Panc1 (cell line): ENCODE measurements at regions not wholly inside any gene's neighbourhood (a gene's known extent, or its start where the extent isn't known, plus 50 kb on each side); places are given as distances from the start of the nearest gene placed in this dataset.

ENCODE experiments used
- ATAC-seq: fragments of 200-7000 bp; cut with Tn5 transposase; 2 replicates; pipeline ENCODE4 v1.9.1; 2020; ENCODE audit warnings: mild to moderate bottlenecking, moderate library complexity
- BruUV-seq: library from RNA; stranded (reverse); fragments of 400-500 nt; replicated peaks from 2 replicates; lab custom pipeline; 2021; lab: Mats Ljungman, UMichigan
- CTCF ChIA-PET: fragments of 300-600 bp; sonication (Branson Sonifier 250); formaldehyde crosslinking; loops from one replicate; lab custom pipeline; 2022; ENCODE audit warnings: antibody characterized with exemption; lab: Charles Lee
- POLR2A ChIA-PET: fragments of 300-600 bp; sonication (Branson Sonifier 250); formaldehyde crosslinking; loops from one replicate; lab custom pipeline; 2022; ENCODE audit warnings: antibody characterized with exemption; lab: Charles Lee
- DNase-seq: peaks from one replicate; pipeline ENCODE4 v3.0.0-alpha.2; 2010; ENCODE audit warnings: low read depth, low spot score
- H3K27ac ChIP-seq: 2 replicates; pipeline ENCODE4 v1.5.1; 2011; ENCODE audit warnings: mild to moderate bottlenecking, low read length, inconsistent platforms
- H3K27me3 ChIP-seq: fragments of 200-500 bp; sonication (Bioruptor generic); 2 replicates; pipeline ENCODE4 v1.6.0; 2014; ENCODE audit warnings: low read length, inconsistent platforms; ENCODE audit not compliant: control insufficient read depth, insufficient read depth
- H3K36me3 ChIP-seq: fragments of 200-500 bp; sonication (Bioruptor generic); 2 replicates; pipeline ENCODE4 v1.5.1; 2014; ENCODE audit warnings: inconsistent platforms, mild to moderate bottlenecking, low read length, moderate library complexity; ENCODE audit not compliant: control insufficient read depth, insufficient read depth
- H3K4me1 ChIP-seq: 2 replicates; pipeline ENCODE4 v1.5.1; 2011; ENCODE audit warnings: inconsistent platforms, mild to moderate bottlenecking, low read length, moderate library complexity; ENCODE audit not compliant: control insufficient read depth, insufficient read depth
- H3K4me3 ChIP-seq, 2 experiments: 2 replicates each; pipeline ENCODE4 v1.5.1; 2011 to 2012; ENCODE audit warnings: low read depth in 2 of 2, low read length in 2 of 2, mild to moderate bottlenecking in 2 of 2, inconsistent platforms in 1 of 2, moderate library complexity in 1 of 2
- H3K9me3 ChIP-seq: fragments of 200-500 bp; sonication (Bioruptor generic); 2 replicates; pipeline ENCODE4 v1.5.1; 2014; ENCODE audit warnings: low read depth, mild to moderate bottlenecking, inconsistent platforms, low read length, moderate library complexity; ENCODE audit not compliant: control insufficient read depth, insufficient read depth
- CTCF ChIP-seq: fragments of 450-650 bp; IDR thresholded peaks from 2 replicates; pipeline ENCODE4 v1.5.1; 2017; ENCODE audit warnings: mild to moderate bottlenecking
- REST ChIP-seq, 2 experiments: IDR thresholded peaks; 2 replicates each; pipeline ENCODE4 v1.6.1; 2011 to 2012; ENCODE audit warnings: low read depth in 2 of 2, control low read depth in 1 of 2, low read length in 1 of 2, mild to moderate bottlenecking in 1 of 2, moderate library complexity in 1 of 2; ENCODE audit not compliant: insufficient read depth in 1 of 2
- SIN3A ChIP-seq: IDR thresholded peaks from 2 replicates; pipeline ENCODE4 v1.6.1; 2012; ENCODE audit warnings: low read depth, mild to moderate bottlenecking, low read length, moderate library complexity, borderline replicate concordance; ENCODE audit not compliant: insufficient read depth
- TCF7L2 ChIP-seq: IDR thresholded peaks from 2 replicates; pipeline ENCODE4 v1.6.1; 2011; ENCODE audit warnings: mild to moderate bottlenecking, low read depth, low read length, inconsistent platforms
- in situ Hi-C: cut with HindIII; loops from 2 replicates; pipeline ENCODE4 v1.10.0; 2016; ENCODE audit warnings: low sequenced_read_pairs, low pct_unique_long_range_greater_than_20kb
- intact Hi-C: fragments of 100-400 bp; cut with micrococcal nuclease; formaldehyde crosslinking; loops from one replicate; pipeline ENCODE4 v1.10.0; 2022; ENCODE audit not compliant: unreplicated experiment

- intact Hi-C loops (no loop called here), in situ Hi-C loops (no loop called here)
- DNase-seq (no peak), ATAC-seq (no peak)
- H3K36me3 ChIP-seq, result no peaks in the 10 kb centered on the region
- no TSS peak for BruUV-seq
- no peak for TF ChIP-seq CTCF
- no peak for TF ChIP-seq SIN3A
- no peak for TF ChIP-seq TCF7L2
- TF ChIP-seq REST (IDR thresholded peaks at IDR 0.05; ENCODE audit: insufficient read depth in 1 of 2, low read depth in 2 of 2, low read length in 1 of 2), result no peak
- H3K27ac ChIP-seq, result no peak overlapping the region
- no peaks in the 10 kb centered on the region for H3K9me3 ChIP-seq
- H3K4me1 ChIP-seq, result no peaks in the 10 kb centered on the region
- H3K27me3 ChIP-seq, result no peaks in the 10 kb centered on the region
- POLR2A ChIA-PET, result no interaction called here
- H3K4me3 ChIP-seq, result no peak overlapping the region
- CTCF ChIA-PET, result no interaction called here
Measured at GRCh38 chr3:117314441-117315150, 605.0 kb downstream of the TUSC7 start.

GRCh38 chr3:117322866-117323265 is 613.3 kb downstream of the TUSC7 start:
- Histone ChIP-seq H3K4me1 (no peaks in the 10 kb centered on the region), H3K36me3 (no peaks in the 10 kb centered on the region), H3K9me3 (0 out of 2 replicates have a peak, but pooled peaks cover 5% of the 10 kb centered on the region), H3K4me3 (no peak overlapping the region), H3K27me3 (no peaks in the 10 kb centered on the region), H3K27ac (no peak overlapping the region)
- in situ Hi-C loops (no loop called here), intact Hi-C loops (no loop called here)
- no TSS peak for BruUV-seq
- ChIA-PET CTCF (no interaction called here), POLR2A (no interaction called here)
- no peak for DNase-seq
- ATAC-seq, result no peak
- TF ChIP-seq TCF7L2 (no peak), REST (IDR thresholded peaks at IDR 0.05; ENCODE audit: insufficient read depth in 1 of 2, low read depth in 2 of 2, low read length in 1 of 2) (peak; percentile 75 to 80)
